HFFc6 (cell line): ENCODE measurements at regions not wholly inside any gene's neighbourhood (a gene's known extent, or its start where the extent isn't known, plus 50 kb on each side); places are given as distances from the start of the nearest gene placed in this dataset.

Experiments
- DNase-seq: peaks from one replicate; pipeline ENCODE4 v3.0.0-alpha.2; 2018
- H3K27ac Mint-ChIP-seq: 2 replicates; pipeline ENCODE4 v1.8.0; 2020; ENCODE audit warnings: mild to moderate bottlenecking, mixed read lengths
- H3K27me3 Mint-ChIP-seq: 2 replicates; pipeline ENCODE4 v1.8.0; 2021; ENCODE audit warnings: mild to moderate bottlenecking, moderate library complexity, mixed read lengths; ENCODE audit not compliant: insufficient read depth
- H3K36me3 Mint-ChIP-seq: 2 replicates; pipeline ENCODE4 v1.8.0; 2021; ENCODE audit warnings: low read depth, mixed read lengths
- H3K4me1 Mint-ChIP-seq: 2 replicates; pipeline ENCODE4 v1.8.0; 2020; ENCODE audit warnings: low read depth, mixed read lengths
- H3K4me3 Mint-ChIP-seq: 2 replicates; pipeline ENCODE4 v1.8.0; 2020; ENCODE audit warnings: mild to moderate bottlenecking, moderate library complexity, mixed read lengths
- H3K9me3 Mint-ChIP-seq: 2 replicates; pipeline ENCODE4 v1.8.0; 2020; ENCODE audit warnings: mild to moderate bottlenecking, mixed read lengths
- TF ChIP-seq, protein P1 (sequence below): fragments of 200-600 bp; sonication (generic); IDR thresholded peaks from 2 replicates; pipeline ENCODE4 v1.5.0; 2021; ENCODE audit warnings: antibody characterized with exemption, mild to moderate bottlenecking

DNA sequence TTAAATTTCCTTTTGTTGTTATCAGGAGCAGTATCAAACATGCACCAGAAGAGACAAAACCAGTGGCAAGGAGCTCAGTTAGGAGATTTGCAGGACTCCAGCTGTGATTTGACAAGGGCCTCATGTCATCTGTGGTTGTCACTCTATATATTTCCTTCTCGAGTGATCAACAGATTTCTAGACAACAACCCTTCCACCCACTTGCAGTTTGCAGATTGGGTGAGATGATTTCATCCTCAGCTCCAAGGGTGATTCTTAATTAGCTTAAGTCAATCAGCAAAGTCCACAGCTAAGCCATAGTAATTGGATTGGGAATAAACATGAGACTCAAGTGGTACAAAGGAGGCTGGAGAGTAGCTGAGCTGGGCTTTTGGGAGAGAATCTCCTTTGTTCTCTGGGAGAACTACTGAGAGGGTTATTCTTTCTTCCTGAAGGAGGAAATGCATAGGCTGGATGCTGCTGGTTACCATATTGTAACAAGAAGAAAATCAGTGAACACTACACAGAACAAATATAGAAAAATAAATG, 192.8 kb downstream of the PPARGC1A start:
- Mint-ChIP-seq H3K4me3 (no peak overlapping the region), H3K4me1 (no peaks in the 10 kb centered on the region), H3K9me3 (peaks cover 14% of the 10 kb centered on the region), H3K27ac (no peak overlapping the region), H3K36me3 (peaks cover 4% of the 10 kb centered on the region; the same call in 1 of the 2 replicates), H3K27me3 (no peaks in the 10 kb centered on the region)
- DNase-seq = no peak
- TF ChIP-seq, protein P1, sequence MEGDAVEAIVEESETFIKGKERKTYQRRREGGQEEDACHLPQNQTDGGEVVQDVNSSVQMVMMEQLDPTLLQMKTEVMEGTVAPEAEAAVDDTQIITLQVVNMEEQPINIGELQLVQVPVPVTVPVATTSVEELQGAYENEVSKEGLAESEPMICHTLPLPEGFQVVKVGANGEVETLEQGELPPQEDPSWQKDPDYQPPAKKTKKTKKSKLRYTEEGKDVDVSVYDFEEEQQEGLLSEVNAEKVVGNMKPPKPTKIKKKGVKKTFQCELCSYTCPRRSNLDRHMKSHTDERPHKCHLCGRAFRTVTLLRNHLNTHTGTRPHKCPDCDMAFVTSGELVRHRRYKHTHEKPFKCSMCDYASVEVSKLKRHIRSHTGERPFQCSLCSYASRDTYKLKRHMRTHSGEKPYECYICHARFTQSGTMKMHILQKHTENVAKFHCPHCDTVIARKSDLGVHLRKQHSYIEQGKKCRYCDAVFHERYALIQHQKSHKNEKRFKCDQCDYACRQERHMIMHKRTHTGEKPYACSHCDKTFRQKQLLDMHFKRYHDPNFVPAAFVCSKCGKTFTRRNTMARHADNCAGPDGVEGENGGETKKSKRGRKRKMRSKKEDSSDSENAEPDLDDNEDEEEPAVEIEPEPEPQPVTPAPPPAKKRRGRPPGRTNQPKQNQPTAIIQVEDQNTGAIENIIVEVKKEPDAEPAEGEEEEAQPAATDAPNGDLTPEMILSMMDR = no peak

DNA sequence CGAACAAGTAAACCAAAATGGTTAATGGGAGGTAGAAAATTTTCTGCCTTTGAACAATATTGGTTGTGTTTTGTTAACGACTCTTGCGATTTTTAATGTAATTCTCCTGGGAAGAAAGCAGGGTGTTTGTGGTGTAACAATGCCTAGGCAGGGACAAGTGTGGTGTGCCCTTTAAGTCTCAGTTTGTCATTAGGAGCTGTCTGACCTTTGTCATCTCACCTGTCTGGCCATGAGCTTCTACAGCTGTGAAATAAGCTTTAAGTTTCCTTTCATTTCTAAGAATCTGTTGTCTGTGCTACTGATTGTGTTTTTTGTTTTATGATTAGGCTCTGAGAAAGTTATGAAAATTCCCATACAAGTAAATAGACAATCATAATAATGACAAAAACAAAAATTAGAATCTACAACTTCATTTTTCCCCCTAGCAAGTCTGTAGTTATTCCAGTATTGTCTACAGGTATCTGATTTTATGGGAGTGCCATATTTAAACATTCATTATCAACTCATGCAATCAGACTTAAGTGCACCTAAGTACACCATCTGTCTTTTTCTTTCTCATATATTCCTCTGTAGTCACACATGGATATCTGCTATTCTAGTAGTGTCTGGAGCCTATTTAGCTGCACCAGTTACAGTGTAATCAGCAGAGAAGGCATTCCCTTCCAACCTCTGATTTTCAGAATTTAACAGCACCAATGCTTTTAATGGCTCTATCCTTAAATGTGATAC, 203.5 kb downstream of the PPARGC1A start:
- Mint-ChIP-seq H3K4me1 (no peaks in the 10 kb centered on the region), H3K9me3 (peaks cover 39% of the 10 kb centered on the region), H3K36me3 (0 out of 2 replicates have a peak, but pooled peaks cover 7% of the 10 kb centered on the region), H3K27me3 (no peaks in the 10 kb centered on the region), H3K4me3 (no peak overlapping the region), H3K27ac (no peak overlapping the region)
- TF ChIP-seq, protein P1 = no peak
- no peak for DNase-seq

DNA sequence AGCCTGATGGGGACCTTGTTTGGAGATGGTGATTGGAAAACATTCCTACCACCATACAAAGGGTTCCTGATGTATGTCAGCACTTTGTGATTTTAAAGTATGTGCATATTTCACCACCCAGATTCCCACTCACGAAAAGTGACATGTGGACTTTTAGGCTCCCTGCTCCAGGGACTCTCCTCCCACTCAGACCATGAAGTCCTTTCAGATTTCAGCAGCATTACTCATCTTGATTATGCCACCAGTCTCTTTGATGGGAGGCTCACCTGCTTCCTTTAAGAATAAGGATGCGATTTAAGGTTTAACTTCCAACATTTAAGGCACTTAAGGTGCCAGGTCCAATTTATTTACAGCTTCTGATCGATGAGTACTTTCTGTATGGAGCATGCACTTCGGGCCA, 204.4 kb downstream of the PPARGC1A start:
- TF ChIP-seq, protein P1 = no peak
- Mint-ChIP-seq H3K4me3 (no peak overlapping the region), H3K4me1 (no peaks in the 10 kb centered on the region), H3K27me3 (no peaks in the 10 kb centered on the region), H3K27ac (no peak overlapping the region), H3K36me3 (0 out of 2 replicates have a peak, but pooled peaks cover 7% of the 10 kb centered on the region), H3K9me3 (peaks cover 33% of the 10 kb centered on the region)
- DNase-seq = no peak

DNA sequence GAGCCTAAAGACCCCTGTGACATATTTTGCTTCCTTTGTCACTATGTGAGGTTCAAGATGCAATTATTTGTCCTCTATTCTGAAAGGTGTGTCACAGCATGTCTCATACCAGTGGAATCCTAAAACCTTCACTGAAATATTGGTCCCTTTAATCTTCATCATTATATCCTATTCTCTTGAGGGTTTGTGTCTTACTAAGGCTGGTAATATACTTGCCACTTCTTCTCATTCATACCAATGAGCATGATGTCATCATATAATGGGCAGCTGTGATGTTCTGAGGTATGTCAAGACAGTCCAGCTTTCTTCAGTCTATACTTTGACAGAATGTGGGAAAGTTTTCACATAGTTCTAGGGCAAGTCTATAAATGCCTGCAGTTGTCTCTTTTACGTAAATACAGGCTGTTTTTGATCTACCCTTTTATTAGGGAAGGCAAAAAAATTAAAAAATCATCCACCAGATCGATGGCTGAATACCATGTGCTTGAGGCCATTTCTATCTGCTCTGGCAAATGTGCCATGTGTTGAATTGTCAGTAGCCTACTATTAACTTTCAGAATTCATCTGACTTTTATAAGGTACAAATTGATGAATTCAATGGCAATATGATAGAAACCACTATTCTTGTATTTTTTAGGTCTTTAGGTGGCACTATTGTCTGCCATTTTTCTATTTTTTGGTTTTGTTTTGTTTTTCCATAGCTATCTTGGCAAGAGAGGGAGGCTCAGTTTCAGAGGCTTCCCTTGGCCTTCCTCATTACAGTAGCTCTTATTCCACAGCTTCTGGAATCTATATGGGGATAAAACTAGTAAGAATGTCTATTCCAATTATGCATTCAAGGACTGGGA, 209.0 kb downstream of the PPARGC1A start:
- no peaks in the 10 kb centered on the region for H3K36me3 Mint-ChIP-seq
- no peak overlapping the region for H3K27ac Mint-ChIP-seq
- H3K4me1 Mint-ChIP-seq = no peaks in the 10 kb centered on the region
- H3K4me3 Mint-ChIP-seq = no peak overlapping the region
- TF ChIP-seq, protein P1 = no peak
- H3K9me3 Mint-ChIP-seq = peaks cover 16% of the 10 kb centered on the region
- no peak for DNase-seq
- H3K27me3 Mint-ChIP-seq = no peaks in the 10 kb centered on the region

DNA sequence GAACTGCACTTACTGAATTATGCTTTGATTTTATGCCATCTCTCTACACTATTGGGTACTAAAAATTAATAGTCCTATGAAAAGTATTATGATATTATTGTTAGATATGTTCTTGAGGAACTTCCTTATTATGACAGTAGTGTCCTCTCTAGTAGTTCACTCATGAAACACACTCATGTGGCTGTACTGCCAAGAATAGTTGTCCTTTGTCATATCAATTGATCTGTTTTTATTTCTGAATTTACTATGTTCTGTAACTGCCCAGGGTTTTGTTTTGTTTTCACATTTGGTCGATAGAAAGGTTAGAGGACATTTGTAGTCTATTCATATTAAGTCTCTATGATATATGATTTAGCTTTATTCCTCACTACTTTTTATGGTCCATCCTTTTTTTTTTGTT, 215.2 kb downstream of the PPARGC1A start:
- H3K4me3 Mint-ChIP-seq = no peak overlapping the region
- DNase-seq = no peak
- H3K4me1 Mint-ChIP-seq = no peaks in the 10 kb centered on the region
- TF ChIP-seq, protein P1 = no peak
- H3K27ac Mint-ChIP-seq = no peak overlapping the region
- H3K27me3 Mint-ChIP-seq = no peaks in the 10 kb centered on the region
- H3K36me3 Mint-ChIP-seq = no peaks in the 10 kb centered on the region
- H3K9me3 Mint-ChIP-seq = peaks cover 23% of the 10 kb centered on the region
